NCI-H526 (cell line): ENCODE measurements at regions not wholly inside any gene's neighbourhood (a gene's known extent, or its start where the extent isn't known, plus 50 kb on each side); places are given as distances from the start of the nearest gene placed in this dataset.
A peak's percentile ranks its signal among the peaks of the same experiment; 100 is the strongest.

Source experiments
- DNase-seq, 2 experiments: peaks; one replicate each; lab custom pipeline; 2025; lab: John Stamatoyannopoulos, UW

GRCh38 chr1:87437663-87438295 lies 109.1 kb downstream of the LMO4 start:
- no peak for DNase-seq

GRCh38 chr1:87439821-87440220 lies 111.1 kb downstream of the LMO4 start:
- no peak for DNase-seq

GRCh38 chr1:87449348-87449963 lies 120.8 kb downstream of the LMO4 start:
- DNase-seq: no peak

- no peak for DNase-seq
Observed at GRCh38 chr1:87450136-87450535, 121.5 kb downstream of the LMO4 start.

- DNase-seq: peak in 1 of 2 experiments; percentile 16
Observed at GRCh38 chr1:87450615-87451209, 122.0 kb downstream of the LMO4 start.

- DNase-seq: no peak
Observed at GRCh38 chr1:87451229-87451920, 122.7 kb downstream of the LMO4 start.

GRCh38 chr1:87452648-87453047 lies 124.0 kb downstream of the LMO4 start:
- DNase-seq: no peak

- DNase-seq: no peak
Observed at GRCh38 chr1:87457408-87457807, 128.7 kb downstream of the LMO4 start.

- no peak for DNase-seq
Observed at GRCh38 chr1:87462894-87463293, 134.2 kb downstream of the LMO4 start.

GRCh38 chr1:87464022-87464490 lies 135.4 kb downstream of the LMO4 start:
- no peak for DNase-seq

GRCh38 chr1:87466621-87467020 lies 137.9 kb downstream of the LMO4 start:
- no peak for DNase-seq

GRCh38 chr1:87472716-87473115 lies 144.0 kb downstream of the LMO4 start:
- no peak for DNase-seq

GRCh38 chr1:87473203-87473661 lies 144.6 kb downstream of the LMO4 start:
- DNase-seq: no peak

- no peak for DNase-seq
Observed at GRCh38 chr1:87474098-87474497, 145.4 kb downstream of the LMO4 start.

GRCh38 chr1:87478231-87478630 lies 149.6 kb downstream of the LMO4 start:
- DNase-seq: peak in 1 of 2 experiments; percentile 5

GRCh38 chr1:87495147-87495546 lies 166.5 kb downstream of the LMO4 start:
- DNase-seq: no peak

- DNase-seq: no peak
Observed at GRCh38 chr1:87495870-87496269, 167.2 kb downstream of the LMO4 start.

GRCh38 chr1:87497380-87498203 lies 168.9 kb downstream of the LMO4 start:
- DNase-seq: no peak

GRCh38 chr1:87501738-87502137 lies 173.1 kb downstream of the LMO4 start:
- DNase-seq: peak in 1 of 2 experiments; percentile 5

- no peak for DNase-seq
Observed at GRCh38 chr1:87505391-87505983, 176.8 kb downstream of the LMO4 start.

GRCh38 chr1:87506147-87506546 lies 177.5 kb downstream of the LMO4 start:
- no peak for DNase-seq
